Neural cell (in vitro differentiated cells): ENCODE measurements at regions not wholly inside any gene's neighbourhood (a gene's known extent, or its start where the extent isn't known, plus 50 kb on each side); places are given as distances from the start of the nearest gene placed in this dataset.

Experiments
- H2AFZ ChIP-seq: fragments of 200-600, 300-800 bp; sonication (generic), shearing (Covaris generic); 2 replicates; pipeline ENCODE4 v1.6.0; 2014; ENCODE audit warnings: low read depth, mild to moderate bottlenecking, antibody characterized with exemption, low read length, moderate library complexity
- H3F3A ChIP-seq: fragments of 200-600 bp; shearing (Covaris generic); 2 replicates; pipeline ENCODE4 v1.6.1; 2016; ENCODE audit warnings: mild to moderate bottlenecking, moderate library complexity, mixed read lengths, antibody characterized with exemption, low read length; ENCODE audit not compliant: insufficient read depth, poor library complexity, severe bottlenecking
- H3K27ac ChIP-seq: fragments of 200-600, 300-800 bp; sonication (generic), shearing (Covaris generic); 2 replicates; pipeline ENCODE4 v1.5.1; 2014; ENCODE audit warnings: mild to moderate bottlenecking, low read length, moderate library complexity
- H3K27me3 ChIP-seq: fragments of 300-800, 200-600 bp; sonication (generic), shearing (Covaris generic); 2 replicates; pipeline ENCODE4 v1.6.0; 2014; ENCODE audit warnings: mild to moderate bottlenecking, low read depth, low read length, moderate library complexity; ENCODE audit not compliant: insufficient read depth
- H3K36me3 ChIP-seq: fragments of 300-800, 200-600 bp; sonication (generic), shearing (Covaris generic); 2 replicates; pipeline ENCODE4 v1.5.1; 2014; ENCODE audit warnings: mild to moderate bottlenecking, antibody characterized with exemption, low read length, moderate library complexity; ENCODE audit not compliant: insufficient read depth
- H3K4me2 ChIP-seq: fragments of 300-800, 200-600 bp; sonication (generic), shearing (Covaris generic); 2 replicates; pipeline ENCODE4 v1.6.0; 2014; ENCODE audit warnings: mild to moderate bottlenecking, low read length
- H3K4me3 ChIP-seq: fragments of 300-800, 200-600 bp; sonication (generic), shearing (Covaris generic); 2 replicates; pipeline ENCODE4 v1.5.1; 2014; ENCODE audit warnings: mild to moderate bottlenecking, low read length, moderate library complexity
- H3K79me2 ChIP-seq: fragments of 200-600 bp; shearing (Covaris generic); replicated peaks from 2 replicates; pipeline ENCODE4 v1.6.0; 2014; ENCODE audit warnings: mild to moderate bottlenecking, low read length, moderate library complexity; ENCODE audit not compliant: insufficient read depth
- H3K9ac ChIP-seq: fragments of 300-800, 200-600 bp; sonication (generic), shearing (Covaris generic); 2 replicates; pipeline ENCODE4 v1.6.1; 2016; ENCODE audit warnings: mild to moderate bottlenecking, low read length, mixed read lengths
- H3K9me2 ChIP-seq: fragments of 200-600 bp; shearing (Covaris generic); 2 replicates; pipeline ENCODE4 v1.6.1; 2016; ENCODE audit warnings: mild to moderate bottlenecking, low read length, mixed read lengths; ENCODE audit not compliant: insufficient read depth
- H3K9me3 ChIP-seq: fragments of 200-600, 300-800 bp; sonication (generic), shearing (Covaris generic); 2 replicates; pipeline ENCODE4 v1.6.1; 2016; ENCODE audit warnings: mild to moderate bottlenecking, mixed run types, low read length, moderate library complexity, mixed read lengths
- H4K20me1 ChIP-seq: fragments of 200-600 bp; shearing (Covaris generic); 2 replicates; pipeline ENCODE4 v1.6.1; 2016; ENCODE audit warnings: mild to moderate bottlenecking, mixed run types; ENCODE audit not compliant: insufficient read depth
- EP300 ChIP-seq: fragments of 450-650 bp; conservative IDR thresholded peaks from 2 replicates; pipeline ENCODE4 v1.6.1; 2014; ENCODE audit warnings: antibody characterized with exemption, mild to moderate bottlenecking, moderate library complexity; ENCODE audit not compliant: poor library complexity, severe bottlenecking
- EZH2 ChIP-seq: fragments of 200-600, 300-800 bp; shearing (Covaris generic), sonication (generic); IDR thresholded peaks from 2 replicates; pipeline ENCODE4 v1.6.1; 2014; ENCODE audit warnings: antibody characterized with exemption, low read length, borderline replicate concordance, mild to moderate bottlenecking; ENCODE audit not compliant: insufficient read depth, poor library complexity, severe bottlenecking
- MXI1 ChIP-seq: fragments of 450-650 bp; conservative IDR thresholded peaks from 2 replicates; pipeline ENCODE4 v1.6.1; 2014; ENCODE audit warnings: antibody characterized with exemption, mild to moderate bottlenecking; ENCODE audit not compliant: poor library complexity, severe bottlenecking
- RAD21 ChIP-seq: fragments of 450-650 bp; conservative IDR thresholded peaks from 2 replicates; pipeline ENCODE4 v1.6.1; 2014; ENCODE audit warnings: antibody characterized with exemption, mild to moderate bottlenecking, moderate library complexity
- SMC3 ChIP-seq: fragments of 450-650 bp; conservative IDR thresholded peaks from 2 replicates; pipeline ENCODE4 v1.6.1; 2014; ENCODE audit warnings: antibody characterized with exemption, mild to moderate bottlenecking, moderate library complexity; ENCODE audit not compliant: poor library complexity
- TF ChIP-seq, protein P1 (sequence below): IDR thresholded peaks from 2 replicates; pipeline ENCODE4 v1.6.1; 2012; ENCODE audit warnings: borderline replicate concordance
- TF ChIP-seq, protein P2 (sequence below): fragments of 450-650 bp; IDR thresholded peaks from 2 replicates; pipeline ENCODE4 v1.5.1; 2014; ENCODE audit warnings: antibody characterized with exemption, mild to moderate bottlenecking, moderate library complexity; ENCODE audit not compliant: poor library complexity, severe bottlenecking

DNA sequence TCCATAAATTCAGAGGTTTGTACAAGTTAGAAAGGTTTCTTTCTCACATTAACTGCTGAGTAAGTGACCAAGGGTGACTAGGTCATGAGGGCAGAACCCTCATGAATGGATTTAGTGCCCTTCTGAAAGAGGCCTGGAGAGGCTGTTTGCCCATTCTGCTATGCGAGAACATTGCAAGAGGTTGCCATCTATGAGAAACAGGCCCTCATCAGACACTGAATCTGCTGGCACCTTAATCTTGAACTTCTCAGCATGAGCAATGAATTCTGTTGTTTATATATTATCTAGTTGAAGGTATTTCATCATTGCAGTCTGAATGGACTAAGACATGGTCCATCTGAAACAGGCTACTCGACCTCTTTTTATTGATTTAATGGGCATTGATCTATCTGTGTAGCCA lies 96.2 kb upstream of the GPRIN3 start:
- Histone ChIP-seq H3K4me3 (no peak overlapping the region), H3K27me3 (no peaks in the 10 kb centered on the region), H3K4me2 (no peak overlapping the region), H3K9me3 (no peaks in the 10 kb centered on the region), H2AFZ (no peak overlapping the region), H3K27ac (no peak overlapping the region), H3K36me3 (no peaks in the 10 kb centered on the region), H3K79me2 (no peaks in the 10 kb centered on the region), H3F3A (no peaks in the 10 kb centered on the region), H4K20me1 (no peaks in the 10 kb centered on the region), H3K9me2 (no peaks in the 10 kb centered on the region), H3K9ac (no peak overlapping the region)
- TF ChIP-seq EP300 (no peak), MXI1 (no peak), SMC3 (no peak)
- TF ChIP-seq, protein P1, sequence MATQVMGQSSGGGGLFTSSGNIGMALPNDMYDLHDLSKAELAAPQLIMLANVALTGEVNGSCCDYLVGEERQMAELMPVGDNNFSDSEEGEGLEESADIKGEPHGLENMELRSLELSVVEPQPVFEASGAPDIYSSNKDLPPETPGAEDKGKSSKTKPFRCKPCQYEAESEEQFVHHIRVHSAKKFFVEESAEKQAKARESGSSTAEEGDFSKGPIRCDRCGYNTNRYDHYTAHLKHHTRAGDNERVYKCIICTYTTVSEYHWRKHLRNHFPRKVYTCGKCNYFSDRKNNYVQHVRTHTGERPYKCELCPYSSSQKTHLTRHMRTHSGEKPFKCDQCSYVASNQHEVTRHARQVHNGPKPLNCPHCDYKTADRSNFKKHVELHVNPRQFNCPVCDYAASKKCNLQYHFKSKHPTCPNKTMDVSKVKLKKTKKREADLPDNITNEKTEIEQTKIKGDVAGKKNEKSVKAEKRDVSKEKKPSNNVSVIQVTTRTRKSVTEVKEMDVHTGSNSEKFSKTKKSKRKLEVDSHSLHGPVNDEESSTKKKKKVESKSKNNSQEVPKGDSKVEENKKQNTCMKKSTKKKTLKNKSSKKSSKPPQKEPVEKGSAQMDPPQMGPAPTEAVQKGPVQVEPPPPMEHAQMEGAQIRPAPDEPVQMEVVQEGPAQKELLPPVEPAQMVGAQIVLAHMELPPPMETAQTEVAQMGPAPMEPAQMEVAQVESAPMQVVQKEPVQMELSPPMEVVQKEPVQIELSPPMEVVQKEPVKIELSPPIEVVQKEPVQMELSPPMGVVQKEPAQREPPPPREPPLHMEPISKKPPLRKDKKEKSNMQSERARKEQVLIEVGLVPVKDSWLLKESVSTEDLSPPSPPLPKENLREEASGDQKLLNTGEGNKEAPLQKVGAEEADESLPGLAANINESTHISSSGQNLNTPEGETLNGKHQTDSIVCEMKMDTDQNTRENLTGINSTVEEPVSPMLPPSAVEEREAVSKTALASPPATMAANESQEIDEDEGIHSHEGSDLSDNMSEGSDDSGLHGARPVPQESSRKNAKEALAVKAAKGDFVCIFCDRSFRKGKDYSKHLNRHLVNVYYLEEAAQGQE, result no peak

DNA sequence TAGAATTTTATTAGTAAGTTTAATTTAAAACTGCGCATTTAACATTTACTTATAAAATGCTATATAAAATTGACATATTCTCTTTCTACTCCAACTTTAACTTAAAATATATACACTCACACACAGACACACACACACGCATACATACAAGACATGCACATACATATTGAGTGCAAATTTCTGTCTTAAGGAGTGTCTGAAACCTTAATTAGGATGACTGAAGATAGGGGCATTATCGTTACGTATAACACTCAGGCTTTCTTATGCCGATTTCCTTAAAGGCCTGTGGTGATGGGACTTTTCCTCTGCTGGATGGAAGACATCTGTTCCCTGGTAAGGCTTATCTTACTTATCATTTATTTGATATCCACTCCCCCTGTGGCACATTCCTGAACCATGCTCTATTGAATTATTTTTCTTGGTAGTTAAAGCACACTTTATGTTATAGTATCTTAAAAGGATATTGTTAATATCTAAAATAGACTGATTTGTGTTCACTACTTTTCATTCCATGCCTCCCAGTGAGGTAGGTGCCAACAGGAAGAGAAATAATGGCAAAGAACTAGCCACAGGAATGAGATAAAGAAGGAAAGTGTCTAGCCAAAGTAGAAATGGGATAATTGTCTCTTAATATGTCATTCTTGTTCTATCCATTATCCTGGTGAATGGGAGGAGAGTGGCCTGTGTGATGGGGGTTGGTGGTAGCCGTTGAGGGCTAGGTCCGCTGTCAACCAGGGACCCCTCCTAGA lies 92.9 kb upstream of the GPRIN3 start:
- Histone ChIP-seq H3K27ac (no peak overlapping the region), H3K27me3 (no peaks in the 10 kb centered on the region), H2AFZ (no peak overlapping the region), H3K79me2 (no peaks in the 10 kb centered on the region), H3F3A (no peaks in the 10 kb centered on the region), H4K20me1 (no peaks in the 10 kb centered on the region), H3K4me3 (no peak overlapping the region), H3K9me3 (no peaks in the 10 kb centered on the region), H3K9ac (no peak overlapping the region), H3K9me2 (no peaks in the 10 kb centered on the region), H3K4me2 (no peak overlapping the region), H3K36me3 (no peaks in the 10 kb centered on the region)
- TF ChIP-seq, protein P1, result no peak
- TF ChIP-seq EZH2 (no peak), MXI1 (no peak), RAD21 (no peak)
- TF ChIP-seq, protein P2, sequence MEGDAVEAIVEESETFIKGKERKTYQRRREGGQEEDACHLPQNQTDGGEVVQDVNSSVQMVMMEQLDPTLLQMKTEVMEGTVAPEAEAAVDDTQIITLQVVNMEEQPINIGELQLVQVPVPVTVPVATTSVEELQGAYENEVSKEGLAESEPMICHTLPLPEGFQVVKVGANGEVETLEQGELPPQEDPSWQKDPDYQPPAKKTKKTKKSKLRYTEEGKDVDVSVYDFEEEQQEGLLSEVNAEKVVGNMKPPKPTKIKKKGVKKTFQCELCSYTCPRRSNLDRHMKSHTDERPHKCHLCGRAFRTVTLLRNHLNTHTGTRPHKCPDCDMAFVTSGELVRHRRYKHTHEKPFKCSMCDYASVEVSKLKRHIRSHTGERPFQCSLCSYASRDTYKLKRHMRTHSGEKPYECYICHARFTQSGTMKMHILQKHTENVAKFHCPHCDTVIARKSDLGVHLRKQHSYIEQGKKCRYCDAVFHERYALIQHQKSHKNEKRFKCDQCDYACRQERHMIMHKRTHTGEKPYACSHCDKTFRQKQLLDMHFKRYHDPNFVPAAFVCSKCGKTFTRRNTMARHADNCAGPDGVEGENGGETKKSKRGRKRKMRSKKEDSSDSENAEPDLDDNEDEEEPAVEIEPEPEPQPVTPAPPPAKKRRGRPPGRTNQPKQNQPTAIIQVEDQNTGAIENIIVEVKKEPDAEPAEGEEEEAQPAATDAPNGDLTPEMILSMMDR, result no peak
